ENCODE measurements at regions not wholly inside any gene's neighbourhood (a gene's known extent, or its start where the extent isn't known, plus 50 kb on each side); places are given as distances from the start of the nearest gene placed in this dataset.

DNA sequence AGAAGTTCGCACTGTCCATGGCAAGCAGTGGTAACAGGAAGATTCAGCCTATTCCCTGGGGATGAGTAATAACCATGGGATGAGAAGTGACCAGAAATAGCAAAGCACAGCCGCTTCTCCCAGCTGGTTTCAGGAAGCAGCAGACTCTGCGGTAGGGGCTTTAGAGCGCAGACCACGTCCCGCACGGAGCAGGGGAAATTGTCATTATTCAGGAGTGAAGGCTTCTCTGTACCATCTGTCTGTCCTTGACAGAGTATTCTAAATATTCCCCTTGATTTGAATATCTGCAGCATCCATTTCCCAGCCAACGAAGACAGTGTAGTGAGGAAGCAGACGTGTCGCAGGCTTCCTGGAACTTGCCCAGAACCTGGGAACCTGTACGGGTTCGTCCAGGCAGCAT, 159.6 kb downstream of the NXNL2 start:
- Histone ChIP-seq H3K27me3 (replicated peaks; ENCODE audit: control insufficient read depth, insufficient read depth, low read length) (no peaks in the 10 kb centered on the region; the same call in 1 of the 2 replicates), H3K36me3 (ENCODE audit: control insufficient read depth, insufficient read depth, low read length) (no peaks in the 10 kb centered on the region), H3K4me3 (replicated peaks; ENCODE audit: low read depth, low read length) (no peak overlapping the region)
- DNase-seq (ENCODE audit: extremely low read depth, insufficient read length): no peak
- TF ChIP-seq, protein P1, sequence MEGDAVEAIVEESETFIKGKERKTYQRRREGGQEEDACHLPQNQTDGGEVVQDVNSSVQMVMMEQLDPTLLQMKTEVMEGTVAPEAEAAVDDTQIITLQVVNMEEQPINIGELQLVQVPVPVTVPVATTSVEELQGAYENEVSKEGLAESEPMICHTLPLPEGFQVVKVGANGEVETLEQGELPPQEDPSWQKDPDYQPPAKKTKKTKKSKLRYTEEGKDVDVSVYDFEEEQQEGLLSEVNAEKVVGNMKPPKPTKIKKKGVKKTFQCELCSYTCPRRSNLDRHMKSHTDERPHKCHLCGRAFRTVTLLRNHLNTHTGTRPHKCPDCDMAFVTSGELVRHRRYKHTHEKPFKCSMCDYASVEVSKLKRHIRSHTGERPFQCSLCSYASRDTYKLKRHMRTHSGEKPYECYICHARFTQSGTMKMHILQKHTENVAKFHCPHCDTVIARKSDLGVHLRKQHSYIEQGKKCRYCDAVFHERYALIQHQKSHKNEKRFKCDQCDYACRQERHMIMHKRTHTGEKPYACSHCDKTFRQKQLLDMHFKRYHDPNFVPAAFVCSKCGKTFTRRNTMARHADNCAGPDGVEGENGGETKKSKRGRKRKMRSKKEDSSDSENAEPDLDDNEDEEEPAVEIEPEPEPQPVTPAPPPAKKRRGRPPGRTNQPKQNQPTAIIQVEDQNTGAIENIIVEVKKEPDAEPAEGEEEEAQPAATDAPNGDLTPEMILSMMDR (IDR thresholded peaks at IDR 0.05; ENCODE audit: insufficient read depth, low read length, poor library complexity, severe bottlenecking): no peak

DNA sequence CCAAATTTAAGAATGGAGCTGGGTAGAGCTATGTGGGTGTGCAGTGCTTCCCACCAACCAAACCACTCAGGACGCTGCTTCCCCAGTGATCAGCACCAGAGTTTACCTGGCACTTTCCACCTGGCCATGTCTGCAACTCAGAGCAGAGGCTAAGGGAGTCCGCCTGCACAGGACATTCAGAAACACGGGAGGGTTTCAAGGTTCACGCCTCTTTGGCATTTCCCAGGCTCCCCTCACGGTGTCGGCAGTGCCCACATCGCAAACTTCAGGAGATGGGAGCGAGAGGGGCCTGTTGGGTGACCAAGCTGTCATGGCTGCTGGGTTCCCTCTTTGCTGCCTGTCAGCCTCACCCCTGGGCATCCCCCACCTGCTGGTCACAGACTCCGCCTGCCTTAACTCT, 161.5 kb downstream of the NXNL2 start:
- no peak overlapping the region for H3K4me3 ChIP-seq (replicated peaks; ENCODE audit: low read depth, low read length)
- TF ChIP-seq, protein P1 (IDR thresholded peaks at IDR 0.05; ENCODE audit: insufficient read depth, low read length, poor library complexity, severe bottlenecking): no peak
- H3K27me3 ChIP-seq (replicated peaks; ENCODE audit: control insufficient read depth, insufficient read depth, low read length): no peaks in the 10 kb centered on the region; the same call in 1 of the 2 replicates
- DNase-seq (ENCODE audit: extremely low read depth, insufficient read length): no peak
- no peaks in the 10 kb centered on the region for H3K36me3 ChIP-seq (ENCODE audit: control insufficient read depth, insufficient read depth, low read length)

DNA sequence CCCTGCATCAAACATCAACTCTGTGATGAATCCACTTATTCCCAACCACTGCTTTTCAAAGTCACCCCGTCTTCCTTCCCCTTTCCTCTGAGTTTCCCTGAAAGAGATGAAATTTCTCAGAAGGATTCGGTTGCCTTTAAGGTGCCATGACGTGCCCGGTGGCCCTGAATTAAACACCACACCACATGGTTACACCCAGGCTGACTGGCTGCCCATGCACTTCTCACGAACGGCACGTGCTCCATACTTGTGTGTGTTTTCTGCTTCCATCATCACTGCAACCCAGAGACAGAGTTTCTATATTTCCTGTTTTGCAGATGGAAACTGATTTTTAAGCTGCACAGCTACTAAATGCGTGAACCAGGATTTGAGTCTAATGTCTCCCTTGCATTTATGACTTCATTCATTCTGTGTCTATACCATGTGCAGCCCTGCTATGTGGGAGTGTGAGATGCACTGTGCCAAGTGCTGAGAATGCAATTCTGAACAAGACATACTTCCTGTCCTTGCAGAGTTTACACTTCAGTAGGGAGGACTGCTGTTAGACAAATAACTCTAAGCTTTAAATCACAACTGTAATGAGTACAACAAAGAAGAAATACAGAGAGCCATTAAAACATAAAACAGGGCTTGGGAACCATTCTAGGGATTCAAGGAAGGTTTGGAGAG, 162.9 kb downstream of the NXNL2 start:
- TF ChIP-seq, protein P1 (IDR thresholded peaks at IDR 0.05; ENCODE audit: insufficient read depth, low read length, poor library complexity, severe bottlenecking): no peak
- no peaks in the 10 kb centered on the region for H3K36me3 ChIP-seq (ENCODE audit: control insufficient read depth, insufficient read depth, low read length)
- H3K4me3 ChIP-seq (replicated peaks; ENCODE audit: low read depth, low read length): no peak overlapping the region
- no peak for DNase-seq (ENCODE audit: extremely low read depth, insufficient read length)
- no peaks in the 10 kb centered on the region; the same call in 1 of the 2 replicates for H3K27me3 ChIP-seq (replicated peaks; ENCODE audit: control insufficient read depth, insufficient read depth, low read length)

DNA sequence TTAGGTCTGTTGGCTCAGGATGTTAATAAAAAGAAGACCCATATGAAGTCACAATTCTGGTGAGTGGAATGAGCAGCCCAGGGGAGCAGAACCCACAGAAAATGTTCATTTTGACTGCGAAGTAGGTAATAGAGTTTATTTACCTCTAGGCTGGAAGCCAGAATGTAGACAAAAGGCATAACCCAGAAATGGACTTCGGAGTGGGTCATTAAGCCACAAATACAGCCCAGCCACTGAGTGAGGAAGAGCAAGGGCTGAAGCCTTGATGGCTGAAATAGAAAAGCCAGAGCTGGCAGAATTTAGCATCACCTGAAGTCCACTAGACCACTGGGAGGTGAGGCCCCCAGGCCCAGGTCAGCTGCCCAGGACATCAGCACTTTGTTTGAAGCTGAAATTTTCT, 168.0 kb downstream of the NXNL2 start:
- DNase-seq (ENCODE audit: extremely low read depth, insufficient read length): no peak
- TF ChIP-seq, protein P1 (IDR thresholded peaks at IDR 0.05; ENCODE audit: insufficient read depth, low read length, poor library complexity, severe bottlenecking): no peak
- Histone ChIP-seq H3K27me3 (replicated peaks; ENCODE audit: control insufficient read depth, insufficient read depth, low read length) (no peaks in the 10 kb centered on the region; the same call in 1 of the 2 replicates), H3K36me3 (ENCODE audit: control insufficient read depth, insufficient read depth, low read length) (no peaks in the 10 kb centered on the region), H3K4me3 (replicated peaks; ENCODE audit: low read depth, low read length) (no peak overlapping the region)

DNA sequence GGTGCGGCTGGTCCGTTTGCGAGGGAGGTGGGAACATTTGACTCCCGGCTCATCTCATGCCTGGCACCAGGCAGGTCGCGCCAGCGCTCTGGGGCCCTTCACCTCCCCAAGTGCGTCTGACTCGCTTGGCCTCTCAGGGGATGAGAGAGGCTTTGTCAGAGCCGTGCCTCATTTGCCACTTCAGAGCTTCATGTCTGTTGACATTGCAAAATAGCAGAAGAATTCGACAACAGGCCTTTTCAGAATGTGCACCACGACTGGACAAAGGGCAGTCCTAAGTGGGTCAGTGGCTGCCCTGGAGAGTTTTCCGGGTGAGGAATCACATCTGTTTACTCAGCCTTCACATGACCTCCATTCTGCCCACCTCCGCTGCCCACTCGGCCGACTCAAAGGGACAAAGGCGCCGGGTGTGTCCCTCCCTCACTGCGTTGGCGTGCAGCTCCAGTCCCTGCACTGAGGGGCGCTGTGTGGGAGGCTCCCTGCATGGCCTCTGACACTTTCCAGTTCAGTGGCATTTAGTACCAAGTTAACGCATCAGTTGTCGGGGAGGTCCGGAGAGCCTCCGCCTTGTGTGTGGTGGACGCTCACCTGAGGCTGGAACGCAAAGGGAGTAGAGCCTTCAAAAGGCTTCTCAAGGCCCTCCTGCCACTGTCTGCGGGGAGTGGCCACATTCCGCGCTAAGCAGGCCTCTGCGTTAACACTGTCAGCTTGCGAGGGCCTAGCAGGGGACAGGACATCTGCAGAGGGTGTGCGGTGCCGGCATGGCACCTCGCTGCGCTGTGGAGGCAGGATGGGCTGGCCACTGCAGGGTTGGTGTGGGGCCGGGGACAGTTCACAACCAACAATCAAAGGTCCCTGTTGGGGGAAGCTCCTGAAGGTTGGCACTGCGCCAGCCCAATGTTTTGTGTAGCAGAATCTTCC, 171.5 kb downstream of the NXNL2 start:
- TF ChIP-seq, protein P1 (IDR thresholded peaks at IDR 0.05; ENCODE audit: insufficient read depth, low read length, poor library complexity, severe bottlenecking): no peak
- no peaks in the 10 kb centered on the region for H3K27me3 ChIP-seq (replicated peaks; ENCODE audit: control insufficient read depth, insufficient read depth, low read length)
- H3K36me3 ChIP-seq (ENCODE audit: control insufficient read depth, insufficient read depth, low read length): no peaks in the 10 kb centered on the region
- DNase-seq (ENCODE audit: extremely low read depth, insufficient read length): no peak
- H3K4me3 ChIP-seq (replicated peaks; ENCODE audit: low read depth, low read length): no peak overlapping the region
